ENCODE measurements at regions not wholly inside any gene's neighbourhood (a gene's known extent, or its start where the extent isn't known, plus 50 kb on each side); places are given as distances from the start of the nearest gene placed in this dataset.

GRCh38 chr18:71242981-71243380, 954.1 kb downstream of the SOCS6 start:
- TF ChIP-seq CTCF (IDR thresholded peaks at IDR 0.05) (no peak), EZH2 (IDR thresholded peaks at IDR 0.05) (no peak), EZH2phosphoT487 (IDR thresholded peaks at IDR 0.05) (no peak)
